ENCODE measurements at regions not wholly inside any gene's neighbourhood (a gene's known extent, or its start where the extent isn't known, plus 50 kb on each side); places are given as distances from the start of the nearest gene placed in this dataset.

DNA sequence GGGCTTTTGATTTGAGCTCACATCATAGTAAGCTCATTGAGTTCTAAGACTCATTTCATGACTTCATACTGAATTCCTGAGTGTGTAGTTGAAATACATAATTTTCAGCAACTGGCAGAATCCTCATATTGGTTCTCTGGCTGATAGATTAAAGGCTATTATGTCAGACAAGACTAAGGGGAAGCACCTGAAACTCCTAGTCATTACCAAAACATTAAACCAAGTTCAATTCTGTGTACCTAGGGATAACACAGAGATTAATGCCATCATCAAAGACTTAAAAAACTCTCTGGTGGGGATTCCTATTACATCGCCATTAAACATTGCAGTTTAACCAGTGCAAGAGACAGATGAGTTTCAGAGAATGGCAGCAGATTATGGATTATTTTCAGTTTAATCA lies 339.1 kb downstream of the PTPRC start:
- no peak for TF ChIP-seq PATZ1 (CRISPR knock-in tag; IDR thresholded peaks at IDR 0.05; ENCODE audit: borderline replicate concordance)
- no peak for TF ChIP-seq TSHZ2 (CRISPR knock-in tag; IDR thresholded peaks at IDR 0.05)
- no peak for TF ChIP-seq BACH2 (CRISPR knock-in tag; IDR thresholded peaks at IDR 0.05; ENCODE audit: borderline replicate concordance)
- no peak for TF ChIP-seq ZFP3 (CRISPR knock-in tag; IDR thresholded peaks at IDR 0.05)
